Mesenchymal stem cell (in vitro differentiated cells and primary cell): ENCODE measurements at regions not wholly inside any gene's neighbourhood (a gene's known extent, or its start where the extent isn't known, plus 50 kb on each side); places are given as distances from the start of the nearest gene placed in this dataset.

Source experiments
- DNase-seq: peaks from one replicate; pipeline ENCODE4 v3.0.0-alpha.2; 2013
- H2AFZ ChIP-seq: one replicate; pipeline ENCODE4 v1.6.1; 2013; ENCODE audit warnings: low read depth, mild to moderate bottlenecking, control low read depth, inconsistent platforms, low read length, moderate library complexity
- H2AK5ac ChIP-seq: 2 replicates; pipeline ENCODE4 v1.6.1; 2013; ENCODE audit warnings: low read length, moderate library complexity, mild to moderate bottlenecking, inconsistent platforms; ENCODE audit not compliant: severe bottlenecking
- H2BK120ac ChIP-seq: one replicate; pipeline ENCODE4 v1.6.1; 2013; ENCODE audit warnings: low read depth, mild to moderate bottlenecking, inconsistent platforms, low read length, moderate library complexity
- H2BK12ac ChIP-seq, 2 experiments: one replicate each; pipeline ENCODE4 v1.6.1; 2013; ENCODE audit warnings: inconsistent platforms in 2 of 2, low read length in 2 of 2, mild to moderate bottlenecking in 2 of 2, moderate library complexity in 2 of 2, control low read depth in 1 of 2
- H2BK15ac ChIP-seq: one replicate; pipeline ENCODE4 v1.6.1; 2013; ENCODE audit warnings: mild to moderate bottlenecking, low read depth, inconsistent platforms; ENCODE audit not compliant: poor library complexity, severe bottlenecking
- H2BK5ac ChIP-seq: 2 replicates; pipeline ENCODE4 v1.6.1; 2013; ENCODE audit warnings: low read depth, mild to moderate bottlenecking, low read length, control low read depth, inconsistent platforms; ENCODE audit not compliant: poor library complexity, severe bottlenecking
- H3K14ac ChIP-seq, 2 experiments: one replicate each; pipeline ENCODE4 v1.6.1; 2013; ENCODE audit warnings: inconsistent platforms in 2 of 2, low read length in 2 of 2, control low read depth in 1 of 2, mild to moderate bottlenecking in 1 of 2, moderate library complexity in 1 of 2
- H3K18ac ChIP-seq, 2 experiments: one replicate each; pipeline ENCODE4 v1.6.1; 2013; ENCODE audit warnings: inconsistent platforms in 2 of 2, low read length in 2 of 2, control low read depth in 1 of 2, low read depth in 1 of 2, mild to moderate bottlenecking in 1 of 2
- H3K23ac ChIP-seq, 2 experiments: one replicate each; pipeline ENCODE4 v1.6.1; 2013; ENCODE audit warnings: inconsistent platforms in 2 of 2, low read length in 2 of 2, mild to moderate bottlenecking in 2 of 2, moderate library complexity in 2 of 2, control low read depth in 1 of 2
- H3K27ac ChIP-seq: 2 replicates; pipeline ENCODE4 v1.5.1; 2013; ENCODE audit warnings: mild to moderate bottlenecking, moderate library complexity, low read length, control low read depth, inconsistent platforms; ENCODE audit not compliant: poor library complexity, severe bottlenecking
- H3K27me3 ChIP-seq, 2 experiments: 2 replicates each; pipeline versions ENCODE4 v1.6.1 to v1.7.0; 2013; ENCODE audit warnings: low read length in 2 of 2, mild to moderate bottlenecking in 2 of 2, moderate library complexity in 2 of 2, control low read depth in 1 of 2, inconsistent platforms in 1 of 2; ENCODE audit not compliant: control insufficient read depth in 1 of 2, insufficient read depth in 1 of 2
- H3K36me3 ChIP-seq, 2 experiments: 2 replicates each; pipeline versions ENCODE4 v1.6.1 to v1.7.0; 2013; ENCODE audit warnings: low read length in 2 of 2, control low read depth in 1 of 2, inconsistent platforms in 1 of 2, low read depth in 1 of 2, mild to moderate bottlenecking in 1 of 2; ENCODE audit not compliant: insufficient read depth in 2 of 2, control insufficient read depth in 1 of 2
- H3K4ac ChIP-seq, 2 experiments: one replicate each; pipeline ENCODE4 v1.6.1; 2013; ENCODE audit warnings: inconsistent platforms in 2 of 2, low read length in 2 of 2, mild to moderate bottlenecking in 2 of 2, moderate library complexity in 2 of 2, control low read depth in 1 of 2, low read depth in 1 of 2
- H3K4me1 ChIP-seq: 2 replicates; pipeline ENCODE4 v1.6.1; 2013; ENCODE audit warnings: low read depth, low read length, control low read depth; ENCODE audit not compliant: control insufficient read depth, insufficient read depth
- H3K4me2 ChIP-seq: 2 replicates; pipeline ENCODE4 v1.6.1; 2013; ENCODE audit warnings: low read length, mild to moderate bottlenecking, inconsistent platforms; ENCODE audit not compliant: poor library complexity, severe bottlenecking
- H3K4me3 ChIP-seq, 2 experiments: 2 replicates each; pipeline versions ENCODE4 v1.5.1 to v1.7.0; 2013; ENCODE audit warnings: low read length in 2 of 2, mild to moderate bottlenecking in 2 of 2, control low read depth in 1 of 2, low read depth in 1 of 2; ENCODE audit not compliant: insufficient read depth in 1 of 2
- H3K79me1 ChIP-seq: replicated peaks from 2 replicates; pipeline ENCODE4 v1.6.1; 2013; ENCODE audit warnings: mild to moderate bottlenecking, control low read depth, low read length, inconsistent platforms; ENCODE audit not compliant: poor library complexity, severe bottlenecking
- H3K9ac ChIP-seq: 2 replicates; pipeline ENCODE4 v1.7.0; 2013; ENCODE audit warnings: mild to moderate bottlenecking, low read length, moderate library complexity
- H3K9me3 ChIP-seq: 2 replicates; pipeline ENCODE4 v1.7.0; 2013; ENCODE audit warnings: mild to moderate bottlenecking, low read length; ENCODE audit not compliant: control insufficient read depth
- H4K8ac ChIP-seq: one replicate; pipeline ENCODE4 v1.6.1; 2013; ENCODE audit warnings: inconsistent platforms, mild to moderate bottlenecking, low read length, moderate library complexity
- H4K91ac ChIP-seq: one replicate; pipeline ENCODE4 v1.6.1; 2013; ENCODE audit warnings: mild to moderate bottlenecking, low read length, inconsistent platforms
- WGBS: methylation state at CpG from one replicate; pipeline ENCODE4 v1.1.7; 2013; ENCODE audit warnings: mixed read lengths; 5-methylcytosine and 5-hydroxymethylcytosine counted together

DNA sequence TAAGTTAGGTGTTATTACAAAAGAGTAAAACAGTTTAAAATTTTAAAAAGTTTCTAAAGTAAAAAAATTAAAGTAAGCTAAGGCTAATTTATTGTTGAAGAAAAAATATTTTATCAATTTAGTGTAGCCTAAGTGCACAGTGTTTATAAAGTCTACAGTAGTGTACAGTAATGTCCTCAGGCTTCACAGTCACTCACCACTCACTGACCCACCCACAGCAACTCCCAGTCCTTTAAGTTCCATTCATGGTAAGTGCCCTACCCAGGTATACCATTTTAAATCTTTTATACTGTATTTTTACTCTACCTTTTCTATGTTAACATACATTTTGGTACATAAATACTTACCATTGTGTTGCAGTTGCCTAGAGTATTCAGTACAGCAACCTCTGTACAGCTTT is 120.3 kb upstream of the DKK2 start:
- H3K14ac ChIP-seq: no peak overlapping the region
- no peak overlapping the region for H2BK5ac ChIP-seq
- no peaks in the 10 kb centered on the region for H3K9me3 ChIP-seq
- H3K4me2 ChIP-seq: no peak overlapping the region
- H3K4me1 ChIP-seq: peaks cover 6% of the 10 kb centered on the region
- no peaks in the 10 kb centered on the region for H3K27me3 ChIP-seq
- no peak overlapping the region for H3K9ac ChIP-seq
- no peak overlapping the region for H2BK15ac ChIP-seq
- H3K79me1 ChIP-seq: no peaks in the 10 kb centered on the region
- H4K91ac ChIP-seq: no peak overlapping the region
- H2BK120ac ChIP-seq: no peak overlapping the region
- no peak overlapping the region for H3K23ac ChIP-seq
- H3K4ac ChIP-seq: no peak overlapping the region
- H3K36me3 ChIP-seq: no peaks in the 10 kb centered on the region
- no peak overlapping the region for H2AFZ ChIP-seq
- no peak for DNase-seq
- H2BK12ac ChIP-seq: no peak overlapping the region
- no peak overlapping the region for H3K18ac ChIP-seq
- H3K27ac ChIP-seq: no peak overlapping the region
- no peak overlapping the region for H4K8ac ChIP-seq
- no peak overlapping the region for H3K4me3 ChIP-seq
- no peak overlapping the region for H2AK5ac ChIP-seq

DNA sequence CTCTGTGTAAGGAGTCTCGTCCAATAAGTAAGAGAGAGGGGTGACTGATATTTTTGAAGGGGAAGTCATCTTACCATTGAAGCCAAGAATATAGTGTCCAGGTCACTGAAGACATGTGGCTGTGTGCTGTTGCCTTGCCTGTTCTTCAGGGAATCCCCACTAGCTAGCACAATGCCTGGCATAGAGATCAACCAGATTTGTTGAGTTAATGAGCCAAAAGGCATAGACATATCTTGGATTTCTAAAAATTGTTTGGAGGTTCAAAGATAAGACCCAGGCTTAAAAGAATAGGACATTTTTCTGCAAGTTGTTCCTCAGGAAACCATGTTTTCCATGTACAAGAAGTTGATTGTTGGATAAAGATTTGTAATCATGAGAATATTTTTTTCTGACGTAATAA is 119.3 kb upstream of the DKK2 start:
- H3K9ac ChIP-seq: no peak overlapping the region
- peak overlapping the region; percentile 8 for H3K27ac ChIP-seq
- H3K14ac ChIP-seq: no peak overlapping the region
- H2BK12ac ChIP-seq: no peak overlapping the region
- H3K4ac ChIP-seq: no peak overlapping the region
- H3K23ac ChIP-seq: no peak overlapping the region
- no peak overlapping the region for H3K4me2 ChIP-seq
- no peak overlapping the region for H2BK15ac ChIP-seq
- H4K91ac ChIP-seq: no peak overlapping the region
- WGBS: 65% methylated on average over 1 of the region's 2 CpGs
- DNase-seq: no peak
- no peaks in the 10 kb centered on the region for H3K9me3 ChIP-seq
- peaks cover 6% of the 10 kb centered on the region for H3K4me1 ChIP-seq
- H3K4me3 ChIP-seq: no peak overlapping the region
- no peak overlapping the region for H2BK5ac ChIP-seq
- no peak overlapping the region for H3K18ac ChIP-seq
- H3K79me1 ChIP-seq: no peaks in the 10 kb centered on the region
- no peak overlapping the region for H4K8ac ChIP-seq
- H3K27me3 ChIP-seq: no peaks in the 10 kb centered on the region
- H2AK5ac ChIP-seq: no peak overlapping the region
- no peaks in the 10 kb centered on the region for H3K36me3 ChIP-seq
- no peak overlapping the region for H2AFZ ChIP-seq
- no peak overlapping the region for H2BK120ac ChIP-seq

DNA sequence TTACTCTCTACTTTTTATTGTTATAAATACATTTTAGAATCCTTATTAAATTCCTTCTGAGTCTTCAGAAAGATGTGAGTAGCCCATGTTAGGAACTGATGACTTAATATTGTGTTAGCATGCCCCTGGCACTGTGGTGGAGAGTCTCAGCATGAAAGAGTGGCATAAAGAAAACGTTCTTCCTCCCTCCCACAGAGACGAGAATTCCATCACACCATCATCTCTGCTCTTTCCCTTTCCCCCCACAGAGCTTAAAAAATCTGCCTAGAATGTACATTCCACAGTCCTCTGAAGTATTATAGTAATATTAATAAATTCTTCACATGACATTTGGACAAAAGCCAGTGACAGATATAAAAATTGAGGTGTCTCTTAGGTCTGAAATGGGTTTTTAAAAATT is 117.8 kb upstream of the DKK2 start:
- H3K4me2 ChIP-seq: no peak overlapping the region
- WGBS: 60% methylated on average over 1 of the region's 2 CpGs
- H2AFZ ChIP-seq: no peak overlapping the region

DNA sequence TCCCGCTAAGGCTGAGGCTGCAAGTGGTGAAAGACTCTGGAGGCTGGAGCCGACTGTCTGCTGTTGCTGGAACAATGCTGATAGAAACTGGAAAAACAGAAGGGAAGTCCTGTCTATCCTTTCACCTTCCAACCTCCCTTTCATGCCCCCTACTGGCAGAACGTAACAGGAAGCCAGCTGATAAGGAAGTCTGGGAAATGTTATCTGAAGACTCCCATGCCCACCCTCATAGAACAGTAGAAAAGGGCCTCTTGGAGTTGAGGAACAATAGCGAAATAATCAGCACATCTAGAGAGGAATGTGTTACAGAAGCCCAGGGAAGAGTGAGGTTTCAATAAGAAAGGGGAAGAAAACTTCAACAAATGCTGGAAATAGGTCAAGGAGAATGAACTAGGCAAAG is 117.1 kb upstream of the DKK2 start:
- H2BK15ac ChIP-seq: no peak overlapping the region
- H2BK12ac ChIP-seq: no peak overlapping the region
- H2BK5ac ChIP-seq: peak overlapping the region; percentile 99
- no peak overlapping the region for H3K4me3 ChIP-seq
- no peak overlapping the region for H4K91ac ChIP-seq
- no peak overlapping the region for H2BK120ac ChIP-seq
- DNase-seq: no peak
- H3K36me3 ChIP-seq: no peaks in the 10 kb centered on the region
- H2AFZ ChIP-seq: no peak overlapping the region
- no peak overlapping the region for H3K14ac ChIP-seq
- WGBS: 83% methylated on average over 3 of the region's 4 CpGs
- H3K9me3 ChIP-seq: no peaks in the 10 kb centered on the region
- peak overlapping the region; percentile 98 for H3K27ac ChIP-seq
- H3K23ac ChIP-seq: no peak overlapping the region
- H4K8ac ChIP-seq: no peak overlapping the region
- H3K9ac ChIP-seq: no peak overlapping the region
- no peak overlapping the region for H3K4ac ChIP-seq
- H3K4me2 ChIP-seq: no peak overlapping the region
- H2AK5ac ChIP-seq: peak overlapping the region; percentile 47
- H3K79me1 ChIP-seq: no peaks in the 10 kb centered on the region
- peaks cover 6% of the 10 kb centered on the region for H3K4me1 ChIP-seq
- no peak overlapping the region for H3K18ac ChIP-seq
- H3K27me3 ChIP-seq: no peaks in the 10 kb centered on the region

More for the DNA sequence above, 117.8 kb upstream of the DKK2 start:
- Histone ChIP-seq H3K27ac (peak overlapping the region; percentile 26), H3K9ac (no peak overlapping the region), H3K9me3 (no peaks in the 10 kb centered on the region), H3K36me3 (no peaks in the 10 kb centered on the region), H3K27me3 (no peaks in the 10 kb centered on the region), H3K4me1 (peaks cover 6% of the 10 kb centered on the region), H2BK5ac (no peak overlapping the region), H2BK12ac (no peak overlapping the region), H3K14ac (no peak overlapping the region), H2AK5ac (no peak overlapping the region), H2BK15ac (no peak overlapping the region), H3K79me1 (no peaks in the 10 kb centered on the region), H3K4me3 (no peak overlapping the region), H2BK120ac (no peak overlapping the region), H3K23ac (no peak overlapping the region), H4K8ac (no peak overlapping the region), H3K18ac (no peak overlapping the region), H4K91ac (no peak overlapping the region), H3K4ac (no peak overlapping the region)
- DNase-seq: no peak
